ENCODE measurements at regions not wholly inside any gene's neighbourhood (a gene's known extent, or its start where the extent isn't known, plus 50 kb on each side); places are given as distances from the start of the nearest gene placed in this dataset.

- H3K4me1 ChIP-seq (ENCODE audit: insufficient read depth, poor library complexity, severe bottlenecking), result no peaks in the 10 kb centered on the region
- no peaks in the 10 kb centered on the region for H3K9me3 ChIP-seq (ENCODE audit: severe bottlenecking)
- H3K27me3 ChIP-seq (ENCODE audit: insufficient read depth, poor library complexity, severe bottlenecking), result peaks cover 64% of the 10 kb centered on the region
- H3K36me3 ChIP-seq (ENCODE audit: low read depth), result no peaks in the 10 kb centered on the region
- no peak for ATAC-seq (ENCODE audit: low read depth)
- no peak overlapping the region for H3K4me3 ChIP-seq (ENCODE audit: severe bottlenecking)
- no peak overlapping the region for H3K27ac ChIP-seq (ENCODE audit: poor library complexity, severe bottlenecking)
- TF ChIP-seq, protein P1, sequence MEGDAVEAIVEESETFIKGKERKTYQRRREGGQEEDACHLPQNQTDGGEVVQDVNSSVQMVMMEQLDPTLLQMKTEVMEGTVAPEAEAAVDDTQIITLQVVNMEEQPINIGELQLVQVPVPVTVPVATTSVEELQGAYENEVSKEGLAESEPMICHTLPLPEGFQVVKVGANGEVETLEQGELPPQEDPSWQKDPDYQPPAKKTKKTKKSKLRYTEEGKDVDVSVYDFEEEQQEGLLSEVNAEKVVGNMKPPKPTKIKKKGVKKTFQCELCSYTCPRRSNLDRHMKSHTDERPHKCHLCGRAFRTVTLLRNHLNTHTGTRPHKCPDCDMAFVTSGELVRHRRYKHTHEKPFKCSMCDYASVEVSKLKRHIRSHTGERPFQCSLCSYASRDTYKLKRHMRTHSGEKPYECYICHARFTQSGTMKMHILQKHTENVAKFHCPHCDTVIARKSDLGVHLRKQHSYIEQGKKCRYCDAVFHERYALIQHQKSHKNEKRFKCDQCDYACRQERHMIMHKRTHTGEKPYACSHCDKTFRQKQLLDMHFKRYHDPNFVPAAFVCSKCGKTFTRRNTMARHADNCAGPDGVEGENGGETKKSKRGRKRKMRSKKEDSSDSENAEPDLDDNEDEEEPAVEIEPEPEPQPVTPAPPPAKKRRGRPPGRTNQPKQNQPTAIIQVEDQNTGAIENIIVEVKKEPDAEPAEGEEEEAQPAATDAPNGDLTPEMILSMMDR (IDR thresholded peaks at IDR 0.05; ENCODE audit: poor library complexity, severe bottlenecking), result no peak
- no peak for DNase-seq (ENCODE audit: low spot score)
These were observed 66.1 kb upstream of the PAX2 start for GRCh38 chr10:100679327-100679726.

DNA sequence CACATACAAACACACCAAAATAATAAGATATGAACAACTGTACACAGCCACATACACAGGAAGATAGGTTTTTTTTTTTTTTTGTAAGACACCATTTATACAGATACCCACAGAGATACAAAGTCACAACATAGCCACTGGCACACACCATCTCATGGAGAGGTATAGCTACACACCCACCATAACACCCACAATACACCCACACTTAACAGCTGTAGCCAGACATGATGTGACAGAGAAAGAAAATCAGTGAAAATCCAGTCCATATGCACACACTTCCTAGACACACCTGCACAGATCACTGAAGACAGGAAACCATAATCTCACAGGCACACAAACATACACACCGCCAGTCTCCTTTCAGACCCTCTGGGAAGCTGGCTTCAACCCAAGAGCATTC, 62.4 kb upstream of the PAX2 start:
- no peak overlapping the region for H3K4me3 ChIP-seq (ENCODE audit: severe bottlenecking)
- ATAC-seq (ENCODE audit: low read depth), result no peak
- no peak for DNase-seq (ENCODE audit: low spot score)
- no peaks in the 10 kb centered on the region for H3K9me3 ChIP-seq (ENCODE audit: severe bottlenecking)
- peaks cover 94% of the 10 kb centered on the region for H3K27me3 ChIP-seq (ENCODE audit: insufficient read depth, poor library complexity, severe bottlenecking)
- TF ChIP-seq, protein P1 (IDR thresholded peaks at IDR 0.05; ENCODE audit: poor library complexity, severe bottlenecking), result no peak
- no peak overlapping the region for H3K27ac ChIP-seq (ENCODE audit: poor library complexity, severe bottlenecking)
- H3K36me3 ChIP-seq (ENCODE audit: low read depth), result no peaks in the 10 kb centered on the region
- no peaks in the 10 kb centered on the region for H3K4me1 ChIP-seq (ENCODE audit: insufficient read depth, poor library complexity, severe bottlenecking)

DNA sequence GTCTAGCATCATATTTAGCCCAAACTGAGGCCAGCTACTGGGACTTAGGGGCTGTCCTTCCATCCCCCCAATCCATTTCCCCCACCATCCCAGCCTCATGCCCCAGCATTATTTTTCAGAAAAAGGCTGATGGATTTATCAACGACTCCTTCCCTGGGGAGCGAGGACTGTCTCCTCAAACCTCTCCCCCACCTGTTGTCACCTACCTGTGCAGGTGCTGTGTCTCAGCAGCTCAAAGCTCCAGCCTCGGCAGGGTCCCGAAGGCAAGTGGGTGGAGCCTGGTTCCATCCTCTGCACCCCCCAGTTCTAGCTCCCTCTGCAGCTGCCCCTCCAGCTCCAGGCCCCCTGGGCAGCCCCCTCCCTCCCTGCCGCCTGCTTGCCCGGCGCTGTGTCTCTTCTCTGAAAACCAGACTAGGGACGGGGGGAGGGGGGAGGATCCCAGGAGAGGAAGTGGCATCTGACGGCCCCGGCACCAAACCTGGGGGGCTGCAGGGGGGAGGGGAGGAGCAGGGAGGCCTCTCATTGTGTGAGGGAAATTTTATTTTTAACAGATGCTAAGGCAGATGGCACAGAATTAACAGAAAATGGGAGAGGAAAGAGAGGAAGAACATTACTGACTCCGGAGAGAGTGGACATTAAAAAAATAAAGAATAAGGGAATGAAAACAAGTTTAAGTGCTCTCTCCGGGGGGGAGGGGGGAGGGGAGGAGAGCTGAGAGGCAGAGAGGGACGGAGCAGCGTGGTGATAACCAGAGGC, 61.7 kb upstream of the PAX2 start:
- Histone ChIP-seq H3K36me3 (ENCODE audit: low read depth) (no peaks in the 10 kb centered on the region), H3K27me3 (ENCODE audit: insufficient read depth, poor library complexity, severe bottlenecking) (peaks cover 94% of the 10 kb centered on the region), H3K4me1 (ENCODE audit: insufficient read depth, poor library complexity, severe bottlenecking) (no peaks in the 10 kb centered on the region), H3K27ac (ENCODE audit: poor library complexity, severe bottlenecking) (no peak overlapping the region), H3K9me3 (ENCODE audit: severe bottlenecking) (no peaks in the 10 kb centered on the region), H3K4me3 (ENCODE audit: severe bottlenecking) (no peak overlapping the region)
- no peak for ATAC-seq (ENCODE audit: low read depth)
- no peak for DNase-seq (ENCODE audit: low spot score)
- TF ChIP-seq, protein P1 (IDR thresholded peaks at IDR 0.05; ENCODE audit: poor library complexity, severe bottlenecking), result no peak

GRCh38 chr10:100684688-100685235, 60.6 kb upstream of the PAX2 start:
- Histone ChIP-seq H3K27ac (ENCODE audit: poor library complexity, severe bottlenecking) (no peak overlapping the region), H3K4me3 (ENCODE audit: severe bottlenecking) (no peak overlapping the region), H3K9me3 (ENCODE audit: severe bottlenecking) (no peaks in the 10 kb centered on the region), H3K36me3 (ENCODE audit: low read depth) (no peaks in the 10 kb centered on the region), H3K4me1 (ENCODE audit: insufficient read depth, poor library complexity, severe bottlenecking) (no peaks in the 10 kb centered on the region), H3K27me3 (ENCODE audit: insufficient read depth, poor library complexity, severe bottlenecking) (peaks cover 97% of the 10 kb centered on the region)
- TF ChIP-seq, protein P1 (IDR thresholded peaks at IDR 0.05; ENCODE audit: poor library complexity, severe bottlenecking), result no peak
- DNase-seq (ENCODE audit: low spot score) (no peak), ATAC-seq (ENCODE audit: low read depth) (no peak)

GRCh38 chr10:100685331-100685730, 60.1 kb upstream of the PAX2 start:
- H3K9me3 ChIP-seq (ENCODE audit: severe bottlenecking), result no peaks in the 10 kb centered on the region
- no peak overlapping the region for H3K4me3 ChIP-seq (ENCODE audit: severe bottlenecking)
- H3K27ac ChIP-seq (ENCODE audit: poor library complexity, severe bottlenecking), result no peak overlapping the region
- H3K4me1 ChIP-seq (ENCODE audit: insufficient read depth, poor library complexity, severe bottlenecking), result no peaks in the 10 kb centered on the region
- H3K36me3 ChIP-seq (ENCODE audit: low read depth), result no peaks in the 10 kb centered on the region
- H3K27me3 ChIP-seq (ENCODE audit: insufficient read depth, poor library complexity, severe bottlenecking), result peaks cover 97% of the 10 kb centered on the region
- TF ChIP-seq, protein P1 (IDR thresholded peaks at IDR 0.05; ENCODE audit: poor library complexity, severe bottlenecking), result no peak
- ATAC-seq (ENCODE audit: low read depth) (no peak), DNase-seq (ENCODE audit: low spot score) (no peak)
